ENCODE measurements at regions not wholly inside any gene's neighbourhood (a gene's known extent, or its start where the extent isn't known, plus 50 kb on each side); places are given as distances from the start of the nearest gene placed in this dataset.
"Not testable (repeated sequence)": the region's sequence is repeated elsewhere in the genome, so short reads cannot be mapped to it uniquely, and the experiment has no call there.

DNA sequence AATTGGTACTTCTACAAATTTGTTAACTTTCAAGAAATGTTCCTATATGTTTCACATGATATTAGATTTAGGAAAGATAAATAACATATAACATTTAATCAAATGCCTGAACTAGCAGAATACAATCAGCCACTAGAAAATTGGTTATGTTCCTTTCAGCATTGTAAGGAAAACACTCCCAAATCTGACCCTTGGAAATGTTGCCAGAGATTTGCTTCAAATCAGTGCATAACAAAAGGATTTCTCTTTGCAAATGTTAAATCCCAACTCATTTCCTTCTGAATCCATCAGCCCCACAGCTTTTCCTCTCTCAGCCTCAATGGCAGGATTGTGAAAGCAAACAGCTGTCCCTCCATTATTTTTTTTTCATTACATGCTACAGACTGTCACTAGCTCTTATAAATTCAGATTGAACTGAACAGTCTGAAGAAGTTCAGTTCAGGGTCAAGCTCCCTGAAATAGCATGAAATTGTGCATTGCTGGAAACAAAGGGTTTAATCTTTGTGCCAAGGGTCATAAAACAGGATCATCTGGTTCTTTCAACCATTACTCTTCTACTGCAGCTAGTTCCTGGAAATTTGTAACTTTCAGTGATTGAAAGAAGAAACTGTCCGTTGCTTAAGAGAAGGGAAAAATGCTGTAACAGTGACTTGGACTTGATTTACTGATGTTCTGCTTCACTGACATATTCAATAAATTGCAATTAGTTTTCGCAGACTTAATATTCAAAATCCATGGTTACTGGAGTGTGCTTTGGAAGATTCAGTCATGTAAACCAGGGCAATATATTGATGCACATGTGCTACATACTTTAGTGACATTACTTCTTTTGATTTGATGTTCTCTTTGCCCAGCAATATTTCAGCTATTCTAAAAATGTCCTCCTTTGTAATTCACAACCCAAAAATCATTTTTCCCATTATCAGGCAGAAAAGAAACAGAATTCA, 246.4 kb downstream of the RPL10L start:
- DNase-seq (ENCODE audit: low spot score) (no peak), ATAC-seq (no peak)
- H3K36me3 Mint-ChIP-seq = peaks cover 13% of the 10 kb centered on the region
- H3K27ac Mint-ChIP-seq = peak overlapping the region; percentile 95
- H3K27me3 Mint-ChIP-seq (ENCODE audit: low read depth) = no peaks in the 10 kb centered on the region
- H3K4me3 Mint-ChIP-seq = peak overlapping the region; percentile 47
- peaks cover 15% of the 10 kb centered on the region for H3K9me3 Mint-ChIP-seq
- peaks cover 36% of the 10 kb centered on the region for H3K4me1 Mint-ChIP-seq
- TF ChIP-seq, protein P1, sequence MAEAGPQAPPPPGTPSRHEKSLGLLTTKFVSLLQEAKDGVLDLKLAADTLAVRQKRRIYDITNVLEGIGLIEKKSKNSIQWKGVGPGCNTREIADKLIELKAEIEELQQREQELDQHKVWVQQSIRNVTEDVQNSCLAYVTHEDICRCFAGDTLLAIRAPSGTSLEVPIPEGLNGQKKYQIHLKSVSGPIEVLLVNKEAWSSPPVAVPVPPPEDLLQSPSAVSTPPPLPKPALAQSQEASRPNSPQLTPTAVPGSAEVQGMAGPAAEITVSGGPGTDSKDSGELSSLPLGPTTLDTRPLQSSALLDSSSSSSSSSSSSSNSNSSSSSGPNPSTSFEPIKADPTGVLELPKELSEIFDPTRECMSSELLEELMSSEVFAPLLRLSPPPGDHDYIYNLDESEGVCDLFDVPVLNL (CRISPR knock-in tag; IDR thresholded peaks at IDR 0.05; ENCODE audit: borderline replicate concordance, low read depth) = no peak
- no peak for TF ChIP-seq ATF1 (CRISPR knock-in tag; IDR thresholded peaks at IDR 0.05)
- TF ChIP-seq, protein P2, sequence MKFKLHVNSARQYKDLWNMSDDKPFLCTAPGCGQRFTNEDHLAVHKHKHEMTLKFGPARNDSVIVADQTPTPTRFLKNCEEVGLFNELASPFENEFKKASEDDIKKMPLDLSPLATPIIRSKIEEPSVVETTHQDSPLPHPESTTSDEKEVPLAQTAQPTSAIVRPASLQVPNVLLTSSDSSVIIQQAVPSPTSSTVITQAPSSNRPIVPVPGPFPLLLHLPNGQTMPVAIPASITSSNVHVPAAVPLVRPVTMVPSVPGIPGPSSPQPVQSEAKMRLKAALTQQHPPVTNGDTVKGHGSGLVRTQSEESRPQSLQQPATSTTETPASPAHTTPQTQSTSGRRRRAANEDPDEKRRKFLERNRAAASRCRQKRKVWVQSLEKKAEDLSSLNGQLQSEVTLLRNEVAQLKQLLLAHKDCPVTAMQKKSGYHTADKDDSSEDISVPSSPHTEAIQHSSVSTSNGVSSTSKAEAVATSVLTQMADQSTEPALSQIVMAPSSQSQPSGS (CRISPR knock-in tag; IDR thresholded peaks at IDR 0.05; ENCODE audit: borderline replicate concordance, low read depth) = no peak
- TF ChIP-seq, protein P3, sequence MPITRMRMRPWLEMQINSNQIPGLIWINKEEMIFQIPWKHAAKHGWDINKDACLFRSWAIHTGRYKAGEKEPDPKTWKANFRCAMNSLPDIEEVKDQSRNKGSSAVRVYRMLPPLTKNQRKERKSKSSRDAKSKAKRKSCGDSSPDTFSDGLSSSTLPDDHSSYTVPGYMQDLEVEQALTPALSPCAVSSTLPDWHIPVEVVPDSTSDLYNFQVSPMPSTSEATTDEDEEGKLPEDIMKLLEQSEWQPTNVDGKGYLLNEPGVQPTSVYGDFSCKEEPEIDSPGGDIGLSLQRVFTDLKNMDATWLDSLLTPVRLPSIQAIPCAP (CRISPR knock-in tag; IDR thresholded peaks at IDR 0.05) = no peak
- TF ChIP-seq FOXK1 (CRISPR knock-in tag; IDR thresholded peaks at IDR 0.05) = peak; percentile 37; the same call in 1 of the 2 replicates
- TF ChIP-seq, protein P4, sequence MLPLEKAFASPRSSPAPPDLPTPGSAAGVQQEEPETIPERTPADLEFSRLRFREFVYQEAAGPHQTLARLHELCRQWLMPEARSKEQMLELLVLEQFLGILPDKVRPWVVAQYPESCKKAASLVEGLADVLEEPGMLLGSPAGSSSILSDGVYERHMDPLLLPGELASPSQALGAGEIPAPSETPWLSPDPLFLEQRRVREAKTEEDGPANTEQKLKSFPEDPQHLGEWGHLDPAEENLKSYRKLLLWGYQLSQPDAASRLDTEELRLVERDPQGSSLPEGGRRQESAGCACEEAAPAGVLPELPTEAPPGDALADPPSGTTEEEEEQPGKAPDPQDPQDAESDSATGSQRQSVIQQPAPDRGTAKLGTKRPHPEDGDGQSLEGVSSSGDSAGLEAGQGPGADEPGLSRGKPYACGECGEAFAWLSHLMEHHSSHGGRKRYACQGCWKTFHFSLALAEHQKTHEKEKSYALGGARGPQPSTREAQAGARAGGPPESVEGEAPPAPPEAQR (CRISPR knock-in tag; IDR thresholded peaks at IDR 0.05) = no peak
- no peak for TF ChIP-seq ZBTB21 (CRISPR knock-in tag; IDR thresholded peaks at IDR 0.05; ENCODE audit: borderline replicate concordance)
- POLR2A ChIA-PET = no interaction called here
- CTCF ChIA-PET = no interaction called here

DNA sequence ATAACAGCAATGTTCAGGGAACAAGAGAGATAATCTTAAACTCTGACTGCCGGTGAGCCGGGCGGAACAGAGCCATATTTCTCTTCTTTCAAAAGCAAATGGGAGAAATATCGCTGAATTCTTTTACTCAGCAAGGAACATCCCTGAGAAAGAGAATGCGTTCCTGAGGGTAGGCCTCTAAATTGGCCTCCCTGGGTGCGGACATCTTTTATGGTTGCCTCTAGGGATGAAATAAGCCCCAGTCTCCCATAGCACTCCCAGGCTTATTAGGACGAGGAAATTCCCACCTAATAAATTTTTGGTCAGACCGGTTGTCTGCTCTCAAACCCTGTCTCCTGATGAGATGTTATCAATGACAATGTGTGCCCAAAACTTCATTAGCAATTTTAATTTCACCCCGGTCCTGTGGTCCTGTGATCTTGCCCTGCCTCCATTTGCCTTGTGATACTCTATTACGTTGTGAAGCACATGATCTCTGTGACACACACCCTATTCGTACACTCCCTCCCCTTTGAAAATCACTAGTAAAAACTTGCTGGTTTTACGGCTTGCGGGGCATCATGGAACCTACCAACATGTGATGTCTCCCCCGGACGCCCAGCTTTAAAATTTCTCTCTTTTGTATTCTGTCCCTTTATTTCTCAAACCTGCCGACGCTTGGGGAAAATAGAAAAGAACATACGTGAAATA, 249.4 kb downstream of the RPL10L start:
- DNase-seq (ENCODE audit: low spot score); H3K4me3 Mint-ChIP-seq; POLR2A ChIA-PET; CTCF ChIA-PET; ATAC-seq; H3K27me3 Mint-ChIP-seq (ENCODE audit: low read depth): not testable (repeated sequence)
- H3K4me1 Mint-ChIP-seq = peaks cover 46% of the 10 kb centered on the region
- H3K9me3 Mint-ChIP-seq = peaks cover 28% of the 10 kb centered on the region
- TF ChIP-seq, protein P5, sequence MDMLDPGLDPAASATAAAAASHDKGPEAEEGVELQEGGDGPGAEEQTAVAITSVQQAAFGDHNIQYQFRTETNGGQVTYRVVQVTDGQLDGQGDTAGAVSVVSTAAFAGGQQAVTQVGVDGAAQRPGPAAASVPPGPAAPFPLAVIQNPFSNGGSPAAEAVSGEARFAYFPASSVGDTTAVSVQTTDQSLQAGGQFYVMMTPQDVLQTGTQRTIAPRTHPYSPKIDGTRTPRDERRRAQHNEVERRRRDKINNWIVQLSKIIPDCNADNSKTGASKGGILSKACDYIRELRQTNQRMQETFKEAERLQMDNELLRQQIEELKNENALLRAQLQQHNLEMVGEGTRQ (CRISPR knock-in tag; IDR thresholded peaks at IDR 0.05) = peak; percentile 40; the same call in 1 of the 2 replicates
- H3K36me3 Mint-ChIP-seq = peaks cover 18% of the 10 kb centered on the region
- peak overlapping the region; percentile 63 for H3K27ac Mint-ChIP-seq

DNA sequence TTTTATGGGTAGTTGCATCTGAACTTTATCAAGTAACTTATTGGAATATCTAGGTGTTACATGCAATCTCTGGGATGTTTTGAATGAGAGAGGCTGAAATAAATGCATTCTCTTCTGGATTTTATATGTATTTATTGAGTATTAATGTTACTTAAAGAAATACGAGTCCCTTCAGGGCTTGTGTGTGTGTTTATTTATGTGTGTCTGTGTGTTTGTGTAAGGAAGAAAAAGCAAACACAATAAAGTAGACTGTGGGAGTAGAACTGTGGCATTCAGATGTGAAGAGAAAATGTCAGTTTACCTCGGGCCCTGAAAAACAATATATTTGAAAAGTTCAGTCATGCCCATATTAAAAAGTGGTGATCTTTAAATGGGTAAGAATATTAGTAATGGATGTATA, 250.5 kb downstream of the RPL10L start:
- peaks cover 18% of the 10 kb centered on the region for H3K36me3 Mint-ChIP-seq
- ChIA-PET CTCF (no interaction called here), POLR2A (no interaction called here)
- no peak overlapping the region for H3K4me3 Mint-ChIP-seq
- peaks cover 29% of the 10 kb centered on the region for H3K9me3 Mint-ChIP-seq
- ATAC-seq (no peak), DNase-seq (ENCODE audit: low spot score) (no peak)
- no peak overlapping the region for H3K27ac Mint-ChIP-seq
- no peaks in the 10 kb centered on the region for H3K27me3 Mint-ChIP-seq (ENCODE audit: low read depth)
- peaks cover 40% of the 10 kb centered on the region for H3K4me1 Mint-ChIP-seq
- no peak for TF ChIP-seq CREB1 (CRISPR knock-in tag; IDR thresholded peaks at IDR 0.05)
- TF ChIP-seq, protein P6, sequence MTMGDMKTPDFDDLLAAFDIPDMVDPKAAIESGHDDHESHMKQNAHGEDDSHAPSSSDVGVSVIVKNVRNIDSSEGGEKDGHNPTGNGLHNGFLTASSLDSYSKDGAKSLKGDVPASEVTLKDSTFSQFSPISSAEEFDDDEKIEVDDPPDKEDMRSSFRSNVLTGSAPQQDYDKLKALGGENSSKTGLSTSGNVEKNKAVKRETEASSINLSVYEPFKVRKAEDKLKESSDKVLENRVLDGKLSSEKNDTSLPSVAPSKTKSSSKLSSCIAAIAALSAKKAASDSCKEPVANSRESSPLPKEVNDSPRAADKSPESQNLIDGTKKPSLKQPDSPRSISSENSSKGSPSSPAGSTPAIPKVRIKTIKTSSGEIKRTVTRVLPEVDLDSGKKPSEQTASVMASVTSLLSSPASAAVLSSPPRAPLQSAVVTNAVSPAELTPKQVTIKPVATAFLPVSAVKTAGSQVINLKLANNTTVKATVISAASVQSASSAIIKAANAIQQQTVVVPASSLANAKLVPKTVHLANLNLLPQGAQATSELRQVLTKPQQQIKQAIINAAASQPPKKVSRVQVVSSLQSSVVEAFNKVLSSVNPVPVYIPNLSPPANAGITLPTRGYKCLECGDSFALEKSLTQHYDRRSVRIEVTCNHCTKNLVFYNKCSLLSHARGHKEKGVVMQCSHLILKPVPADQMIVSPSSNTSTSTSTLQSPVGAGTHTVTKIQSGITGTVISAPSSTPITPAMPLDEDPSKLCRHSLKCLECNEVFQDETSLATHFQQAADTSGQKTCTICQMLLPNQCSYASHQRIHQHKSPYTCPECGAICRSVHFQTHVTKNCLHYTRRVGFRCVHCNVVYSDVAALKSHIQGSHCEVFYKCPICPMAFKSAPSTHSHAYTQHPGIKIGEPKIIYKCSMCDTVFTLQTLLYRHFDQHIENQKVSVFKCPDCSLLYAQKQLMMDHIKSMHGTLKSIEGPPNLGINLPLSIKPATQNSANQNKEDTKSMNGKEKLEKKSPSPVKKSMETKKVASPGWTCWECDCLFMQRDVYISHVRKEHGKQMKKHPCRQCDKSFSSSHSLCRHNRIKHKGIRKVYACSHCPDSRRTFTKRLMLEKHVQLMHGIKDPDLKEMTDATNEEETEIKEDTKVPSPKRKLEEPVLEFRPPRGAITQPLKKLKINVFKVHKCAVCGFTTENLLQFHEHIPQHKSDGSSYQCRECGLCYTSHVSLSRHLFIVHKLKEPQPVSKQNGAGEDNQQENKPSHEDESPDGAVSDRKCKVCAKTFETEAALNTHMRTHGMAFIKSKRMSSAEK (CRISPR knock-in tag; IDR thresholded peaks at IDR 0.05; ENCODE audit: borderline replicate concordance) = no peak
- TF ChIP-seq, protein P7, sequence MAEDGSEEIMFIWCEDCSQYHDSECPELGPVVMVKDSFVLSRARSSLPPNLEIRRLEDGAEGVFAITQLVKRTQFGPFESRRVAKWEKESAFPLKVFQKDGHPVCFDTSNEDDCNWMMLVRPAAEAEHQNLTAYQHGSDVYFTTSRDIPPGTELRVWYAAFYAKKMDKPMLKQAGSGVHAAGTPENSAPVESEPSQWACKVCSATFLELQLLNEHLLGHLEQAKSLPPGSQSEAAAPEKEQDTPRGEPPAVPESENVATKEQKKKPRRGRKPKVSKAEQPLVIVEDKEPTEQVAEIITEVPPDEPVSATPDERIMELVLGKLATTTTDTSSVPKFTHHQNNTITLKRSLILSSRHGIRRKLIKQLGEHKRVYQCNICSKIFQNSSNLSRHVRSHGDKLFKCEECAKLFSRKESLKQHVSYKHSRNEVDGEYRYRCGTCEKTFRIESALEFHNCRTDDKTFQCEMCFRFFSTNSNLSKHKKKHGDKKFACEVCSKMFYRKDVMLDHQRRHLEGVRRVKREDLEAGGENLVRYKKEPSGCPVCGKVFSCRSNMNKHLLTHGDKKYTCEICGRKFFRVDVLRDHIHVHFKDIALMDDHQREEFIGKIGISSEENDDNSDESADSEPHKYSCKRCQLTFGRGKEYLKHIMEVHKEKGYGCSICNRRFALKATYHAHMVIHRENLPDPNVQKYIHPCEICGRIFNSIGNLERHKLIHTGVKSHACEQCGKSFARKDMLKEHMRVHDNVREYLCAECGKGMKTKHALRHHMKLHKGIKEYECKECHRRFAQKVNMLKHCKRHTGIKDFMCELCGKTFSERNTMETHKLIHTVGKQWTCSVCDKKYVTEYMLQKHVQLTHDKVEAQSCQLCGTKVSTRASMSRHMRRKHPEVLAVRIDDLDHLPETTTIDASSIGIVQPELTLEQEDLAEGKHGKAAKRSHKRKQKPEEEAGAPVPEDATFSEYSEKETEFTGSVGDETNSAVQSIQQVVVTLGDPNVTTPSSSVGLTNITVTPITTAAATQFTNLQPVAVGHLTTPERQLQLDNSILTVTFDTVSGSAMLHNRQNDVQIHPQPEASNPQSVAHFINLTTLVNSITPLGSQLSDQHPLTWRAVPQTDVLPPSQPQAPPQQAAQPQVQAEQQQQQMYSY (CRISPR knock-in tag; IDR thresholded peaks at IDR 0.05) = no peak
- no peak for TF ChIP-seq ZNF121 (CRISPR knock-in tag; IDR thresholded peaks at IDR 0.05)
- no peak for TF ChIP-seq RELA (CRISPR knock-in tag; IDR thresholded peaks at IDR 0.05; ENCODE audit: borderline replicate concordance)
- TF ChIP-seq ELF4 (CRISPR knock-in tag; IDR thresholded peaks at IDR 0.05; ENCODE audit: low read depth) = no peak
- TF ChIP-seq GABPB1 (CRISPR knock-in tag; IDR thresholded peaks at IDR 0.05) = no peak
